Heart left ventricle (tissue), 16 donors: ENCODE measurements at regions not wholly inside any gene's neighbourhood (a gene's known extent, or its start where the extent isn't known, plus 50 kb on each side); places are given as distances from the start of the nearest gene placed in this dataset.

Source experiments
- ATAC-seq, 4 donors: fragments of 200-7000 bp; cut with Tn5 transposase; one replicate each; pipeline ENCODE4 v1.9.1; 2020 to 2022; ENCODE audit warnings: moderate library complexity in 4 of 4, mild to moderate bottlenecking in 3 of 4, moderate number of reproducible peaks in 1 of 4
- DNase-seq, 5 donors: peaks; one replicate each; pipeline ENCODE4 v3.0.0-alpha.2; 2020
- H3K27ac ChIP-seq, 12 donors: fragments of 200-600 bp; sonication (generic) in 4 of 12; one replicate each; pipeline versions ENCODE4 v1.5.0 to v1.8.0; 2016 to 2022; ENCODE audit warnings: mild to moderate bottlenecking in 2 of 12
- H3K27me3 ChIP-seq, 9 donors: fragments of 200-600 bp; sonication (generic) in 2 of 9; one replicate each; pipeline versions ENCODE4 v1.5.1 to v1.8.0; 2016 to 2022; ENCODE audit warnings: mild to moderate bottlenecking in 3 of 9
- H3K36me3 ChIP-seq, 9 donors: fragments of 200-600 bp; sonication (generic) in 2 of 9; one replicate each; pipeline versions ENCODE4 v1.5.0 to v1.8.0; 2018 to 2022; ENCODE audit warnings: mild to moderate bottlenecking in 2 of 9
- H3K4me1 ChIP-seq, 12 donors: fragments of 200-600 bp; sonication (generic) in 4 of 12; one replicate each; pipeline versions ENCODE4 v1.5.0 to v1.8.0; 2016 to 2022; ENCODE audit warnings: mild to moderate bottlenecking in 3 of 12
- H3K4me3 ChIP-seq, 12 donors: fragments of 200-600 bp; sonication (generic) in 4 of 12; one replicate each; pipeline versions ENCODE4 v1.5.0 to v1.8.0; 2017 to 2022; ENCODE audit warnings: mild to moderate bottlenecking in 9 of 12, moderate library complexity in 4 of 12
- H3K9me3 ChIP-seq, 12 donors: fragments of 200-600 bp; sonication (generic) in 4 of 12; one replicate each; pipeline versions ENCODE4 v1.5.0 to v1.8.0; 2016 to 2022; ENCODE audit warnings: mild to moderate bottlenecking in 1 of 12
- POLR2A ChIP-seq, 2 donors: fragments of 450-650 bp; IDR thresholded peaks; one replicate each; pipeline ENCODE4 v1.6.1; 2017; ENCODE audit warnings: antibody characterized with exemption in 2 of 2, mild to moderate bottlenecking in 2 of 2, moderate library complexity in 2 of 2
- WGBS, 4 donors: extraction: QIAGEN DNeasy Blood & Tissue Kit in 2 of 4; methylation state at CpG; one replicate each; pipeline versions ENCODE4 v1.1.5 to v1.1.7; 2013 to 2018; 5-methylcytosine and 5-hydroxymethylcytosine counted together
- intact Hi-C, 10 donors: fragments of 100-400 bp; cut with DNase I; formaldehyde crosslinking; loops; one replicate each; pipeline versions ENCODE4 v1.11.1 to v1.14.2; 2022
- TF ChIP-seq, protein P1 (sequence below), 12 donors: fragments of 200-600 bp; sonication (generic) in 4 of 12; IDR thresholded peaks; one replicate each; pipeline versions ENCODE4 v1.5.0 to v1.8.0; 2018 to 2022; ENCODE audit warnings: antibody characterized with exemption in 12 of 12, mild to moderate bottlenecking in 5 of 12
- donor health status: ischemic (EF 13 %, LVEDD 7.1; RV severe dilation, severe dysfunction).
- donor health status: healthy with polysubstance abuse.
- donor health status: DM: no; HTN: yes; CAD: no.
- donor health status: DM: no; HTN: no; CAD: no.
- donor health status: ischemic (EF 25% LVEDD 6.9; RV normal size, moderate dysfunction).
- donor health status: ischemic (EF 25% LVEDD 5.7; RV mildly dilated, moderate dysfunction).
- donor health status: healthy.
- donor health status: DM: yes; HTN: yes; CAD: no.
- donor health status: ischemic (EF 35%, LVEDD 5.7; RV mildly dilated, moderate dysfunction).
- donor health status: nonischemic (EF 11% LVEDD 7.7; RV severe dilation, severe dysfunction).
- donor health status: DM: yes; HTN: yes; CAD: no.
- donor health status: PGD.
- donor health status: ischemic (EF 29% LVEDD 5.4; RV normal size, mild dysfunction).
- donor health status: nonischemic (EF 23%, LVEDD 6.1; RV moderate dilation, normal function).

- H3K36me3 ChIP-seq, result no peaks in the 10 kb centered on the region
- H3K4me3 ChIP-seq, result no peak overlapping the region
- DNase-seq (no peak), ATAC-seq (no peak)
- 83 to 87% (median 85%) methylated on average over 4 of the region's 4 CpGs for WGBS, 4 donors
- no peaks in the 10 kb centered on the region for H3K9me3 ChIP-seq
- TF ChIP-seq POLR2A (IDR thresholded peaks at IDR 0.05), result no peak
- TF ChIP-seq, protein P1, sequence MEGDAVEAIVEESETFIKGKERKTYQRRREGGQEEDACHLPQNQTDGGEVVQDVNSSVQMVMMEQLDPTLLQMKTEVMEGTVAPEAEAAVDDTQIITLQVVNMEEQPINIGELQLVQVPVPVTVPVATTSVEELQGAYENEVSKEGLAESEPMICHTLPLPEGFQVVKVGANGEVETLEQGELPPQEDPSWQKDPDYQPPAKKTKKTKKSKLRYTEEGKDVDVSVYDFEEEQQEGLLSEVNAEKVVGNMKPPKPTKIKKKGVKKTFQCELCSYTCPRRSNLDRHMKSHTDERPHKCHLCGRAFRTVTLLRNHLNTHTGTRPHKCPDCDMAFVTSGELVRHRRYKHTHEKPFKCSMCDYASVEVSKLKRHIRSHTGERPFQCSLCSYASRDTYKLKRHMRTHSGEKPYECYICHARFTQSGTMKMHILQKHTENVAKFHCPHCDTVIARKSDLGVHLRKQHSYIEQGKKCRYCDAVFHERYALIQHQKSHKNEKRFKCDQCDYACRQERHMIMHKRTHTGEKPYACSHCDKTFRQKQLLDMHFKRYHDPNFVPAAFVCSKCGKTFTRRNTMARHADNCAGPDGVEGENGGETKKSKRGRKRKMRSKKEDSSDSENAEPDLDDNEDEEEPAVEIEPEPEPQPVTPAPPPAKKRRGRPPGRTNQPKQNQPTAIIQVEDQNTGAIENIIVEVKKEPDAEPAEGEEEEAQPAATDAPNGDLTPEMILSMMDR (IDR thresholded peaks at IDR 0.05), result no peak
- no peaks in the 10 kb centered on the region for H3K27me3 ChIP-seq
- intact Hi-C loops, result no loop called here
- H3K4me1 ChIP-seq, result peaks cover 0 to 7% (median 0%) of the 10 kb centered on the region in 12 donors
- no peak overlapping the region for H3K27ac ChIP-seq
These were observed 76.9 kb upstream of the SHISA2 start for GRCh38 chr13:26128676-26129075.

- TF ChIP-seq, protein P1 (IDR thresholded peaks at IDR 0.05), result no peak
- no peak for TF ChIP-seq POLR2A (IDR thresholded peaks at IDR 0.05)
- no peaks in the 10 kb centered on the region for H3K36me3 ChIP-seq
- DNase-seq (no peak), ATAC-seq (no peak)
- no peaks in the 10 kb centered on the region for H3K27me3 ChIP-seq
- H3K4me3 ChIP-seq, result no peak overlapping the region
- intact Hi-C loops, result no loop called here
- no peaks in the 10 kb centered on the region for H3K4me1 ChIP-seq
- H3K9me3 ChIP-seq, result no peaks in the 10 kb centered on the region
- H3K27ac ChIP-seq, result no peak overlapping the region
- 71 to 87% (median 76%) methylated on average over 5 to 6 of the region's 6 CpGs for WGBS, 4 donors
These were observed 65.8 kb upstream of the SHISA2 start for GRCh38 chr13:26117620-26118019.

DNA sequence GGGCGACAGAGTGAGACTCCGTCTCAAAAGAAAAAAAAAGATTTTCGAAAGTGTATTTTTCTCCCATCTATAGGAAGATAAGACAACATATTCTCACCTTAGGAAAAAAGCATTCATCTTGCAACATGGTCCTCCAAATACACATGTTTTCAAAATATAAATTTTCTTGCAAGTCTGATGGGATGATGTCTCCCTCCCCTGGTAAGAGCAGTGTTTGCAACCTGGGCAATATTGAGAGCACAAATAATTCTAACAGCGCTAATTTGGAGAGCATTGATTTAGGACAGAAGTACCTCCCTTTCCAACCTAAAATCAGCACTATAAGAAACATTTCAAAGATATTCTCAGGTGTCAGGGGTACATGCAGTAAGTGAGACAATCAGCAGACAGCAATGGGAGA lies 61.0 kb upstream of the SHISA2 start:
- H3K4me3 ChIP-seq, result no peak overlapping the region
- no peaks in the 10 kb centered on the region for H3K36me3 ChIP-seq
- TF ChIP-seq, protein P1 (IDR thresholded peaks at IDR 0.05), result no peak
- no peak for TF ChIP-seq POLR2A (IDR thresholded peaks at IDR 0.05)
- H3K27me3 ChIP-seq, result no peaks in the 10 kb centered on the region
- DNase-seq (no peak), ATAC-seq (no peak)
- 77 to 86% (median 84%) methylated on average over 4 of the region's 4 CpGs for WGBS, 4 donors
- no peaks in the 10 kb centered on the region for H3K9me3 ChIP-seq
- intact Hi-C loops, result no loop called here
- peaks cover 0 to 8% (median 0%) of the 10 kb centered on the region in 12 donors for H3K4me1 ChIP-seq
- no peak overlapping the region for H3K27ac ChIP-seq

- 55 to 70% (median 60%) methylated on average over 6 of the region's 6 CpGs for WGBS, 4 donors
- no peaks in the 10 kb centered on the region for H3K9me3 ChIP-seq
- peak overlapping the region in 1 of 12 donors; percentile 46 for H3K27ac ChIP-seq
- DNase-seq, result peak in 1 of 5 donors; percentile 39
- no peak overlapping the region for H3K4me3 ChIP-seq
- ATAC-seq, result peak in 1 of 4 donors; percentile 61
- peaks cover 0 to 3% (median 0%) of the 10 kb centered on the region in 9 donors for H3K27me3 ChIP-seq
- TF ChIP-seq POLR2A (IDR thresholded peaks at IDR 0.05), result no peak
- TF ChIP-seq, protein P1 (IDR thresholded peaks at IDR 0.05), result no peak
- no peaks in the 10 kb centered on the region for H3K36me3 ChIP-seq
- intact Hi-C loops, result no loop called here
- peaks cover 0 to 8% (median 0%) of the 10 kb centered on the region in 12 donors for H3K4me1 ChIP-seq
These were observed 60.0 kb upstream of the SHISA2 start for GRCh38 chr13:26111797-26112196.
